Nucleus accumbens (tissue), 56 donors: ENCODE measurements at regions not wholly inside any gene's neighbourhood (a gene's known extent, or its start where the extent isn't known, plus 50 kb on each side); places are given as distances from the start of the nearest gene placed in this dataset.

ENCODE experiments used
- DNase-seq, 56 donors: peaks; one replicate each; lab custom pipeline; 2025; lab: John Stamatoyannopoulos, UW

DNA sequence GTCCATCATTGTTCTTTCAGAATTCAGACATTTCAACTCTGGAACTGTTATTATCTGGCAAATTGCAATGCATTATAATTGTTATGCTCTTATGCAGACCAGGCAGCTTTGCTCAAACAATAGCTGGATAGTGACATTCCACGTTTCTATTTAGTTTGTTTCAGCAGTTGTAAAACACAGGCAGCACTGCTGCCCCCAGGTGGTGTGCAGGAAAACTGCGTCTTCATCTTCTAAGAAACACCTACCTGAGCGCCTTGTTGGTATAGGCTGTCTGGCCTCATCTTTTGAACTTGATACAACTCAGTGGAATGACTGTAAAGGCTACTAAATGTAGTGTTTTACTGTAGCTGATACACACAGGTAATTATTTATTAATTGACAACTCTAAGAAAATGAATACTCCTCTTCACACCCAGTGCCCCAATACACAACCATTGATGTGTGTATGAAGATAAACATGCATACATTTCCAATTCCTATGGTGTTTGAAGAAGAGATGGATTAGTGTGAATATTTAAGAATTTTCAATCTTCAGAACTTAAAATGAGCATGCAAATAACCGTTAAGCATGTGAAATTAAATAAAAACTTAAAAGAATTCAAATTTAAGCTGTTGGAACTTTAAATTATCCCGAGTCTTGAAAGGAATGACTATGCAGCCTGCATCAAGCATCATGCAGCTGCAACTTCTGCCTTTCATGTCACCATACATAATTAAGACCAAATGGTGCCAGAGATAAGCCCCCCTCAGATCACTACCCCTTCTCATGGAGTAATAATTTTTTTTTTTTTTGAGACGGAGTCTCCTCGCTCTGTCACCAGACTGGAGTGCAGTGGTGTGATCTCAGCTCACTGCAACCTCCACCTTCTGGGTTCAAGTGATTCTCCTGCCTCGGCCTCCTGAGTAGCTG lies 85.6 kb downstream of the CD8B2 start:
- peak in 4 of 56 donors; percentile 10 to 44 (median 16) for DNase-seq

DNA sequence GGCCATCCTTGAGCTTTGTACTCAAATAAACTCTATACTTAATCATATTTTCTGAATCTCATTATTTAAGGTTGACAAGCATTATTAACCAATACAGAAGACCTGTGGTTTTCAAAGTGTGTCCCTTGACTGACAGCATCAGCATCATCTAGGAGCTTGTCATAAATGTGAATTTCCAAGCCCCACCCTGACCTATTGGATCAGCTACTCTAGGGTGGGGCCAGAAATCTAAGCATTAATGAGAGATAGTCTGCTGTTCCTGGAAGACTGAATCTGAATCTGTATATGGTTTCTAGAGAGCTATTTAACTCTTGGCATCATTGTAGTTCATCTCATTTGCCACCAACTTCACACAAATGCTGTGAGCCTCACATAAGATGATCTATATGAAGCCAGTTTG lies 86.6 kb downstream of the CD8B2 start:
- no peak for DNase-seq

GRCh38 chr2:106575955-106576354 lies 88.8 kb downstream of the CD8B2 start:
- no peak for DNase-seq

GRCh38 chr2:106577255-106577651 lies 90.1 kb downstream of the CD8B2 start:
- DNase-seq = no peak

DNA sequence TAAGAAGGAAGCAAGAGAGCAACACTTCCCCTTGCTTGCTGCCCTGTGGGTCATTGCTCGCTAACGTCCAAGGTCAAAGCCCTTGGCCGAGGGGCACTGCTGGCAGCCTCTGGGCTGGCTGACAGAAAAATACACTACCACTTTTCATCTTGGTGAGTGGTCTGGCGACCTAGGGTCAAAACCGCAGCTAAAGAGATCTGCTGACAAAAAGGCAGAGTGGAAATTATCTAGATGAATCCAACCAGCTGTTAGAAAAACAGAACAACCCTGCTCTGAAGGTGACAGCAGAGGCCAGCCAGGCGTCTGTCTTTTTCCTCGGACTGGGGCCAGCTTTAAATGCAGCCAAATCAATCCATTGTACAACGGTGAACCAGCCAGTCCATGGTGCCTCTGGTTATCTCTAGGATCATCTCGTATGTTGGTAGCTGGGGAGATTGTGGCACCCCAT lies 92.6 kb downstream of the CD8B2 start:
- DNase-seq = no peak

- DNase-seq = no peak
These were observed 93.1 kb downstream of the CD8B2 start for GRCh38 chr2:106580241-106580640.

DNA sequence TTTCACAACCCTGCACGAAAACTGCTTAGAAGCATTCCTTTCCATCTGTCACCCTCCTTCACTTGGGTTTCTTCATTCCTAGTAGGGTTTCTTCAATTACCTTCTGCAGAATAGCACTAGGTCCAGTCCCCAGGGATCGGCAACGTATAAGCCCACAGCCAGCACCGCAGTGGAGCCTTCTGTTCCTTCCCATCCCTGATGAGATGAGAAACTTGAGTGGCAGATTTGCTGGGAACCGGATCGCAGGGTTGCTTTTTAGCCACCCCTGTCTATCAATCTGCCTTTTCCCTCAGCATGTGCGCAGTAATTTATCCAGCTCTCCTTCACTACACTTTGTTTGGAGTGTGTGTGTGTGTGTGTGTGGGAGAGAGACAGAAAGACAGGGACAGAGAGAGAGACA lies 94.2 kb downstream of the CD8B2 start:
- no peak for DNase-seq

DNA sequence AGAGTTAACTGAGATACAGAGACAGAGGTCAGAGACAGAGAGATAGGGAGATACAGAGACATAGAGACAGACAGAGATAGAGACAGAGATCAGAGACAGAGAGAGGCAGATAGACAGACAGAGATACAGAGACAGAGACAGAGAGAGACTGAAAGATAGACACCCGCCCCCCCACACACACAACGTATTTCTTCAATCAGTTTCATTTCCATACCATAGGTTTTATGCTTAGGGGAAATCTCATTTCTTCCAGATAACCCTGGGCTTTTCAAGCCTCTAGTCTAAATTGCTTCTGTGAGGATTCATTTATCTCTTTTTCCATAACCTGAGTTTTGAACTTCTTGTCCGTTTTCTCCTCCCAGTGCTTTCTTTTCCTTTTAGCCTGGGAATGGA lies 94.6 kb downstream of the CD8B2 start:
- no peak for DNase-seq

- DNase-seq = peak in 51 of 56 donors; percentile 4 to 87 (median 51)
These were observed 95.3 kb downstream of the CD8B2 start for GRCh38 chr2:106582148-106583143.

DNA sequence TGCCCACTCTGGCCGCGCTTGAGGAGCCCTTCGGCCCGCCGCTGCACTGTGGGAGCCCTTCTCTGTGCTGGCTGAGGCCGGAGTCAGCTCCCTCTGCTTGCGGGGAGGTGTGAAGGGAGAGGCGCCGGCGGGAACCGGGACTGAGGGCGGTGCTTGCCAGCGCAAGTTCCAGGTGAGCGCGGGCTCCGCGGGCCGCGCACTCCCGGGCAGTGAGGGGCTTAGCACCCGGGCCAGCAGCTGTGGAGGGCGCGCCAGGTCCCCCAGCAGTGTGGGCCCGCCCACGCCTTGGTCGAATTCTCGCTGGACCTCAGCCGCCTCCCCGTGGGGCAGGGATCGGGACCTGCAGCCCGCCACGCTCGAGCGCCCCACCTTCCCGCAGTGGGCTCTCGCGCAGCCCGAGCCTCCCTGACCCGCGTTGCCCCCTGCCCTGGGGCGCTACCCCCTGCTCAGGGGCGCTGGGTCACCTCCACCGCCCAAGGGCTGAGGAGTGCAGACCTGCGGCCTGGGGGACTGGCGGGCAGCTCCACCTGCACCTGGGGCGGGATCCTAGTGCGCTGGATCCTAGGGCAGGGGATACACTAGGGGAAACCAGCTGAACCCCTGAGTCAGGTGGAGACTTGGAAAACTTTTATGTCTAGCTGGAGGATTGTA lies 97.3 kb downstream of the CD8B2 start:
- no peak for DNase-seq

DNA sequence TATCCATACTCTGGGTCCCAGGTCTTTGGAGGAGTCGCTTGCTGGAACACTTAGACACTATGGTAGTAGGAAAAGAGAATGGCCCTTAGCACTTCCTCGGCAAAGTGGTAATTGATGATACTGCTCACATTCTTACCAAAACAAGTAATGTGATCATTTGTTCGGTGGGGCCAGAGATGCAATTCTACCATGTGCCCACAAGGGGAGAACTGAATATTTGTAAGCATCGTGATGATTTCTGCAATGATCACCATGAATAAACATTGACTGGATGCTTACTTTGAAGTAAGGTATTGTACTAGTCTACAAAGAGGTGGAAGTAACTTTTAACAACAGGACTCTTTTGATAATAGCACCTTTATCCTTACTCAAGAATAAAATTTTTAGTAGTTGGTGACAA lies 109.7 kb downstream of the CD8B2 start:
- DNase-seq = no peak

DNA sequence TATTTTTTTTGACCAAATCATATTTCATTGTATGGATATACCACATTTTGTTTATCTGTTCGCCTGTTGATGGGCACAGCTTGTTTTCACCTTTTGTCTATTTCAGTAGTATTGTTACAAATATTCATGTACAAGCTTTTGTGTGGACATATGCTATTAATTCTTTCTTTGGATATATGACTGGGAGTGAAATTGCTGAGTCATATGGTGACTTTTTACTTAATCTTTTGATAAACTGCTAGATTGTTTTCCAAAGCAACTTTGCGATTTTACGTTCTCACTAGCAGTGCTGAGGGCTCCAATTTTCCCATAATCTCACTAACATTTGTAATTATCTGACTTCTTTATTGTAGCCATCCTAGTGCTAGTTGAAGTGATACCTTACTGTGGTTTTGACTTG lies 112.4 kb downstream of the CD8B2 start:
- no peak for DNase-seq

DNA sequence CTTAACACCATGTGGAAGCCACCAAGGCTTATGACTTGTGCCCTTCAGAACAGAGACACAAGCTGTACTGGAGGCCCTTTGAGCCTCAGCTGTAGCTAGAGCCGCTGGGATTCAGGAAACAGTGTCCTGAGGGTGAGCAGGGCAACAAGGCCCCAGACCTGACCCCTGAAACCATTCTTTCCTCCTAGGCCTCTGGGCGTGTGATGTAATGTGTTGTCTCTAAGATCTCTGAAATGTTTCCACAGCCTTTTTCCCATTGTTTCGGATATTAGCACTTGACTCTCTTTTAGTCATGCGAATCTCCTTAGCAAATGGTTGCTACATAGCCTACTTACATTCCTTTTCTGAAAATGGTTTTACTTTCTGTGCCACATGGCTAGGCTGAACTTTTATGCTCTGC lies 114.9 kb downstream of the CD8B2 start:
- DNase-seq = no peak

- DNase-seq = no peak
These were observed 119.5 kb downstream of the CD8B2 start for GRCh38 chr2:106606652-106607051.

- DNase-seq = no peak
These were observed 120.2 kb downstream of the CD8B2 start for GRCh38 chr2:106607371-106607770.

DNA sequence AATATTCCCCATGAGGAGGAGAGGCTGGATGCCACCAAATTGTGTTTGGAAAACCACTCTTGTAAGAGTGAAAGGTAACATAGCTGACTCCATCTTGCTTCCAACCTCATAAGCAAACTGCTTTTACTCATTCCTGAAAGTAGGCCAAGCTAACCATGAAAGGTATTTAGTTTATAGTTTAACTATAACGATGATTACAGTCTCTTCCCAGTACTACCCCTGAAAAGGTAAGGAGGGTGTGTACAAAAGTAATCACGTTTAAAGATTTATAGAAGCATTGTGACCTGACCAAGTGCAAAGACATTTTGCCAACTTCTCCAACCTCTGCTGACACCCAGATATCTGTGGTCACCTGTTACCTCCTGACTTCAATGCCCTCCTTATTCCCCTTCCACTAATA lies 122.6 kb downstream of the CD8B2 start:
- DNase-seq = no peak

- DNase-seq = no peak
These were observed 127.5 kb downstream of the CD8B2 start for GRCh38 chr2:106614511-106615291.

DNA sequence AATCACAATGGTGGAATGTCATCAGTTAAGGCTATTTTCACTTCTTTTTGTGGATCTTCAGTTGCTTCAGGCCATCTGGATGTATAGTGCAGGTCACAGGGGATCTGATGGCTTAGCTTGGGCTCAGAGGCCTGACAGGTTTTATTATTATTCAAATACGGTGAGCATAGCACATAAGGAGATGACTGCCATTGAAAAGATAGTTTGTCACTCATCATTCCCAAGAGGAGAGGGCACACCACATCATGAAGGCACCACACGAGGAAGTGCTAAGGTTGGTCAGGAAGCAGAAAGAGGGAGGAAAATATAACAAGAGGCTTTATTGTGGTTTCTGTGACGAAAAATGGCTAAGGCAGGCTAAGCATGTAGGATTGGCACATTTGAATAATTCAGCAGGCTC lies 131.4 kb downstream of the CD8B2 start:
- no peak for DNase-seq

- no peak for DNase-seq
These were observed 136.3 kb downstream of the CD8B2 start for GRCh38 chr2:106623456-106623855.
